ENCODE measurements at regions not wholly inside any gene's neighbourhood (a gene's known extent, or its start where the extent isn't known, plus 50 kb on each side); places are given as distances from the start of the nearest gene placed in this dataset.

GRCh38 chr1:29907596-29907995 is 671.3 kb downstream of the PTPRU start:
- TF ChIP-seq CTCF (IDR thresholded peaks at IDR 0.05) = no peak
- no peak for TF ChIP-seq POLR2AphosphoS5 (IDR thresholded peaks at IDR 0.05)
